ENCODE measurements at regions not wholly inside any gene's neighbourhood (a gene's known extent, or its start where the extent isn't known, plus 50 kb on each side); places are given as distances from the start of the nearest gene placed in this dataset.

DNA sequence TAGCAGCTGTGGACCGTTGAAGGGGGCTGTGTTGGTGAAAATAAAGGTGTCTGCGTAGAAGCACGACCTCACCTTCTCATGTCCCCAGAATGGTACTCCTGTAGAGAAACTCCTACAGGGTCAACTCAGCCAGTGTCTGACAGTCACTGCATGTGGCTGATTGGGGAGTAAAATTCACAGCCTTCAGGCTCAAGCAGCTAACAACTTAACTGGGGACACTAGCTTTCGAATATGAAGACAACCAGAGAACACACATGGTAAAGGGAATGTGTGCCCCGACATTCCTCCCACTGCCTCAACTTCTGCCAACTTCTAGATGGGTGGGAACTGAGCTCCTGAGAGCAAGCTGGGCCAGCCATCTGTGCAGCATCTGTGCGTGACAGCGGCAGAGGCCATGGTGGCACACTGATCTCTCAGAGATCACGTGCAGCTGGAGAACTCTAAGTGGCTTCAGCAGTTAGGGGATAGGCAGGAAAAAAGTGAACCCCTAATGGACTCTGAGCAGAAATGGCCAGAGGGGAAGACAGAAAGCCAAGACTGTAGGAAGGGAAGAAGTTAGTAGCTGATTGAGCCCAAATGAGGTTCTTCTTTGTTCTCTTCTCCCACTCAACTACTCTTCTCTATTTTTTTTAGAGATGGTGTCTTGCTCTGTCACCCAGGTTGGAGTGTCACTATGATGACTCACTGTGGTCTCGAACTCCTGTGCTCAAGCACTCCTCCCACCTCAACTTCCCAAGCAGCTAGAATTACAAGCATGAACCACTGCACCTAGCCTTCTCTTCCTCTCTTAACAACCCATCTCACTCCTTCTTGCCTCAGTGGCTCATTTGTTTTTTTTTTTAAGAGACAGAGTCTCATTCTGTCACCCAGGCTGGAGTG, 280.8 kb downstream of the ZEB1 start:
- Histone ChIP-seq H3K23ac (ENCODE audit: low read depth, low read length) (no peak overlapping the region), H3K14ac (replicated peaks; ENCODE audit: low read depth, low read length) (0 out of 2 replicates have a peak overlapping the region, but pooled peaks have one; percentile 45), H3K9me3 (ENCODE audit: control insufficient read depth, insufficient read depth, low read length) (no peaks in the 10 kb centered on the region), H3K27ac (ENCODE audit: insufficient read depth, low read length) (no peak overlapping the region), H3K9ac (ENCODE audit: low read depth, low read length) (no peak overlapping the region), H3K4me1 (ENCODE audit: control insufficient read depth, insufficient read depth, low read length) (peaks cover 3% of the 10 kb centered on the region; the same call in 1 of the 2 replicates), H3K4me3 (ENCODE audit: insufficient read depth, low read depth, low read length) (no peak overlapping the region), H3K27me3 (ENCODE audit: control insufficient read depth, insufficient read depth, low read length) (no peaks in the 10 kb centered on the region), H3K79me1 (ENCODE audit: low read depth in 1 of 2, low read length in 2 of 2) (no peaks in the 10 kb centered on the region; a peak in 1 of 4 replicates), H2BK5ac (ENCODE audit: low read depth, low read length, poor library complexity, severe bottlenecking) (no peak overlapping the region), H2AFZ (replicated peaks; ENCODE audit: low read length, poor library complexity) (no peak overlapping the region), H2BK15ac (ENCODE audit: low read depth, low read length) (no peak overlapping the region), H3K56ac (ENCODE audit: extremely low read depth, insufficient read depth, low read length) (no peak overlapping the region), H2BK20ac (ENCODE audit: low read depth, low read length) (no peak overlapping the region), H4K8ac (ENCODE audit: low read depth in 2 of 2, low read length in 2 of 2) (no peak overlapping the region), H3K4ac (ENCODE audit: low read depth, low read length) (no peak overlapping the region; the same call in 1 of the 2 replicates), H4K20me1 (ENCODE audit: insufficient read depth, low read length) (no peaks in the 10 kb centered on the region), H2BK120ac (ENCODE audit: low read depth, low read length) (no peak overlapping the region), H3K4me2 (ENCODE audit: low read depth, low read length) (no peak overlapping the region), H4K91ac (ENCODE audit: insufficient read depth, low read depth, low read length) (no peak overlapping the region), H3K18ac (ENCODE audit: low read depth, low read length) (no peak overlapping the region), H4K5ac (ENCODE audit: low read depth, low read length) (no peak overlapping the region), H3K9me1 (ENCODE audit: insufficient read depth, low read length) (no peaks in the 10 kb centered on the region), H3K36me3 (ENCODE audit: control insufficient read depth, insufficient read depth, low read length) (no peaks in the 10 kb centered on the region), H2AK5ac (ENCODE audit: low read depth, low read length) (no peak overlapping the region), H2AK9ac (replicated peaks; ENCODE audit: low read depth, low read length, poor library complexity) (no peak overlapping the region)
- in situ Hi-C loops (cut with MboI; ENCODE audit: low sequenced_read_pairs), result no loop called here
- CTCF ChIA-PET, result no interaction called here
- ATAC-seq (ENCODE audit: low read depth) (no peak), DNase-seq (peak; percentile 15)
- intact Hi-C loops (cut with micrococcal nuclease), result no loop called here
- BruUV-seq (replicated peaks), result no TSS peak
- dilution Hi-C loops (cut with HindIII; ENCODE audit: low sequenced_read_pairs, unreplicated experiment), result no loop called here
- POLR2A ChIA-PET (ENCODE audit: unreplicated experiment), result no interaction called here
- WGBS, 2 experiments (ENCODE audit: extremely low coverage in 2 of 2, insufficient read length in 1 of 2), result no CpG with 5 or more reads among the region's 9 CpGs
- TF ChIP-seq RAD21 (IDR thresholded peaks at IDR 0.05; ENCODE audit: low read length) (no peak), RFX5 (IDR thresholded peaks at IDR 0.05; ENCODE audit: low read depth, low read length) (no peak), NFE2L2 (IDR thresholded peaks at IDR 0.05; ENCODE audit: low read depth, low read length) (no peak), POLR2A (IDR thresholded peaks at IDR 0.05; ENCODE audit: low read depth, low read length) (no peak), CHD1 (IDR thresholded peaks at IDR 0.05; ENCODE audit: low read depth, low read length) (no peak), BHLHE40 (IDR thresholded peaks at IDR 0.05; ENCODE audit: low read depth, low read length) (no peak), ELK1 (IDR thresholded peaks at IDR 0.05; ENCODE audit: borderline replicate concordance, low read depth, low read length) (no peak), SMC3 (IDR thresholded peaks at IDR 0.05; ENCODE audit: low read depth, low read length) (no peak), FOS (IDR thresholded peaks at IDR 0.05; ENCODE audit: low read depth, low read length) (no peak), MXI1 (IDR thresholded peaks at IDR 0.05; ENCODE audit: borderline replicate concordance, low read depth, low read length) (no peak), MAZ (IDR thresholded peaks at IDR 0.05; ENCODE audit: borderline replicate concordance, low read depth, low read length) (no peak), CEBPB (IDR thresholded peaks at IDR 0.05; ENCODE audit: low read depth, low read length) (no peak), RCOR1 (IDR thresholded peaks at IDR 0.05; ENCODE audit: insufficient replicate concordance, low read length) (no peak)
- TF ChIP-seq, protein P1, sequence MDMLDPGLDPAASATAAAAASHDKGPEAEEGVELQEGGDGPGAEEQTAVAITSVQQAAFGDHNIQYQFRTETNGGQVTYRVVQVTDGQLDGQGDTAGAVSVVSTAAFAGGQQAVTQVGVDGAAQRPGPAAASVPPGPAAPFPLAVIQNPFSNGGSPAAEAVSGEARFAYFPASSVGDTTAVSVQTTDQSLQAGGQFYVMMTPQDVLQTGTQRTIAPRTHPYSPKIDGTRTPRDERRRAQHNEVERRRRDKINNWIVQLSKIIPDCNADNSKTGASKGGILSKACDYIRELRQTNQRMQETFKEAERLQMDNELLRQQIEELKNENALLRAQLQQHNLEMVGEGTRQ (IDR thresholded peaks at IDR 0.05; ENCODE audit: low read depth, low read length), result no peak
- TF ChIP-seq, protein P2, sequence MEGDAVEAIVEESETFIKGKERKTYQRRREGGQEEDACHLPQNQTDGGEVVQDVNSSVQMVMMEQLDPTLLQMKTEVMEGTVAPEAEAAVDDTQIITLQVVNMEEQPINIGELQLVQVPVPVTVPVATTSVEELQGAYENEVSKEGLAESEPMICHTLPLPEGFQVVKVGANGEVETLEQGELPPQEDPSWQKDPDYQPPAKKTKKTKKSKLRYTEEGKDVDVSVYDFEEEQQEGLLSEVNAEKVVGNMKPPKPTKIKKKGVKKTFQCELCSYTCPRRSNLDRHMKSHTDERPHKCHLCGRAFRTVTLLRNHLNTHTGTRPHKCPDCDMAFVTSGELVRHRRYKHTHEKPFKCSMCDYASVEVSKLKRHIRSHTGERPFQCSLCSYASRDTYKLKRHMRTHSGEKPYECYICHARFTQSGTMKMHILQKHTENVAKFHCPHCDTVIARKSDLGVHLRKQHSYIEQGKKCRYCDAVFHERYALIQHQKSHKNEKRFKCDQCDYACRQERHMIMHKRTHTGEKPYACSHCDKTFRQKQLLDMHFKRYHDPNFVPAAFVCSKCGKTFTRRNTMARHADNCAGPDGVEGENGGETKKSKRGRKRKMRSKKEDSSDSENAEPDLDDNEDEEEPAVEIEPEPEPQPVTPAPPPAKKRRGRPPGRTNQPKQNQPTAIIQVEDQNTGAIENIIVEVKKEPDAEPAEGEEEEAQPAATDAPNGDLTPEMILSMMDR (conservative IDR thresholded peaks at IDR 0.05; ENCODE audit: low read depth, low read length), result no peak
